Uterus (tissue), 2 donors: ENCODE measurements at regions not wholly inside any gene's neighbourhood (a gene's known extent, or its start where the extent isn't known, plus 50 kb on each side); places are given as distances from the start of the nearest gene placed in this dataset.

Source experiments
- POLR2A ChIP-seq, 2 donors: fragments of 450-650 bp; IDR thresholded peaks; one replicate each; pipeline ENCODE4 v1.6.1; 2016; ENCODE audit warnings: antibody characterized with exemption in 2 of 2, mild to moderate bottlenecking in 1 of 2, moderate library complexity in 1 of 2
- TF ChIP-seq, protein P1 (sequence below), 4 experiments: fragments of 200-600 bp in 2 of 4; fragments of 450-650 bp in 2 of 4; sonication (generic) in 2 of 4; IDR thresholded peaks; one replicate each; pipeline ENCODE4 v1.5.1; 2016 to 2019; ENCODE audit warnings: antibody characterized with exemption in 4 of 4, mild to moderate bottlenecking in 2 of 4, moderate library complexity in 1 of 4

DNA sequence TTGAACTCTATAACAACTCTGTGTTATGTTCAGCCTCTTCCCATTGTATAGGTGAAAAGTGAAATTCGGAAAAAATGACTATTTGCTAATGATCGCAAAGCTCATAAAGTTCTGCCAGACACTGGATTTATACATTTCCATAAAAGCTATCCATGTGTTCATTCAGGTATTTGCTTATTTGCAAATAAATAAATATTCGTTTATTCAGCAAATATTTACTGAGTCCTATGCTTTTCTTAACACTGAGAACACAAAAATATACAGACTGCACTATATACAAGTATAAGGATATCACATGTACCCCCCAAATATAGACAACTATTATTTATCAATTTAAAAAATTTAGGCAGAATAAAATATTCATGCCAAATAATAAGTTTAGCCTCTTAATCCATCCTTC lies 63.2 kb upstream of the ATP8B1 start:
- TF ChIP-seq, protein P1, sequence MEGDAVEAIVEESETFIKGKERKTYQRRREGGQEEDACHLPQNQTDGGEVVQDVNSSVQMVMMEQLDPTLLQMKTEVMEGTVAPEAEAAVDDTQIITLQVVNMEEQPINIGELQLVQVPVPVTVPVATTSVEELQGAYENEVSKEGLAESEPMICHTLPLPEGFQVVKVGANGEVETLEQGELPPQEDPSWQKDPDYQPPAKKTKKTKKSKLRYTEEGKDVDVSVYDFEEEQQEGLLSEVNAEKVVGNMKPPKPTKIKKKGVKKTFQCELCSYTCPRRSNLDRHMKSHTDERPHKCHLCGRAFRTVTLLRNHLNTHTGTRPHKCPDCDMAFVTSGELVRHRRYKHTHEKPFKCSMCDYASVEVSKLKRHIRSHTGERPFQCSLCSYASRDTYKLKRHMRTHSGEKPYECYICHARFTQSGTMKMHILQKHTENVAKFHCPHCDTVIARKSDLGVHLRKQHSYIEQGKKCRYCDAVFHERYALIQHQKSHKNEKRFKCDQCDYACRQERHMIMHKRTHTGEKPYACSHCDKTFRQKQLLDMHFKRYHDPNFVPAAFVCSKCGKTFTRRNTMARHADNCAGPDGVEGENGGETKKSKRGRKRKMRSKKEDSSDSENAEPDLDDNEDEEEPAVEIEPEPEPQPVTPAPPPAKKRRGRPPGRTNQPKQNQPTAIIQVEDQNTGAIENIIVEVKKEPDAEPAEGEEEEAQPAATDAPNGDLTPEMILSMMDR (IDR thresholded peaks at IDR 0.05), result no peak
- TF ChIP-seq POLR2A (IDR thresholded peaks at IDR 0.05), result no peak
